PFSK-1 (cell line): ENCODE measurements at regions not wholly inside any gene's neighbourhood (a gene's known extent, or its start where the extent isn't known, plus 50 kb on each side); places are given as distances from the start of the nearest gene placed in this dataset.

Source experiments
- POLR2AphosphoS5 ChIP-seq: IDR thresholded peaks from 2 replicates; pipeline ENCODE4 v1.6.1; 2012; ENCODE audit warnings: low read depth, mild to moderate bottlenecking, control low read depth, low read length, moderate library complexity
- REST ChIP-seq, 2 experiments: IDR thresholded peaks; 2 replicates each; pipeline versions ENCODE4 v1.6.1 to v1.8.0; 2011 to 2012; ENCODE audit warnings: low read depth in 2 of 2, low read length in 2 of 2, control low read depth in 1 of 2, inconsistent platforms in 1 of 2, mild to moderate bottlenecking in 1 of 2, moderate library complexity in 1 of 2; ENCODE audit not compliant: insufficient read depth in 1 of 2
- SIN3A ChIP-seq: IDR thresholded peaks from 2 replicates; pipeline ENCODE4 v1.6.1; 2012; ENCODE audit warnings: mild to moderate bottlenecking, low read length, moderate library complexity, borderline replicate concordance; ENCODE audit not compliant: insufficient read depth
- TAF1 ChIP-seq: IDR thresholded peaks from 2 replicates; pipeline ENCODE4 v1.6.1; 2012; ENCODE audit warnings: low read length, control low read depth, borderline replicate concordance; ENCODE audit not compliant: insufficient read depth

GRCh38 chr4:117893207-117893606 is 141.1 kb upstream of the NDST3 start:
- TF ChIP-seq REST (IDR thresholded peaks at IDR 0.05; ENCODE audit: insufficient read depth in 1 of 2, low read depth in 2 of 2, low read length in 2 of 2), result no peak
- TF ChIP-seq TAF1, result no peak
- no peak for TF ChIP-seq SIN3A
- no peak for TF ChIP-seq POLR2AphosphoS5
